Trophoblast cell (in vitro differentiated cells and primary cell): ENCODE measurements at regions not wholly inside any gene's neighbourhood (a gene's known extent, or its start where the extent isn't known, plus 50 kb on each side); places are given as distances from the start of the nearest gene placed in this dataset.

Source experiments
- DNase-seq, 2 donors: peaks; one replicate each; pipeline ENCODE4 v3.0.0-alpha.2; 2016
- H2AFZ ChIP-seq: 2 replicates; pipeline ENCODE4 v1.6.1; 2013; ENCODE audit warnings: low read length, moderate library complexity, mild to moderate bottlenecking; ENCODE audit not compliant: insufficient read depth, poor library complexity
- H2AK5ac ChIP-seq: 2 replicates; pipeline ENCODE4 v1.6.1; 2013; ENCODE audit warnings: mild to moderate bottlenecking, low read length
- H2BK120ac ChIP-seq: 2 replicates; pipeline ENCODE4 v1.6.1; 2013; ENCODE audit warnings: low read length, mild to moderate bottlenecking, moderate library complexity; ENCODE audit not compliant: insufficient read depth, poor library complexity
- H2BK12ac ChIP-seq: 2 replicates; pipeline ENCODE4 v1.6.1; 2013; ENCODE audit warnings: mild to moderate bottlenecking, low read length, moderate library complexity
- H2BK5ac ChIP-seq: 2 replicates; pipeline ENCODE4 v1.6.1; 2013; ENCODE audit warnings: low read length, low read depth, moderate library complexity, mild to moderate bottlenecking; ENCODE audit not compliant: poor library complexity
- H3K14ac ChIP-seq: 2 replicates; pipeline ENCODE4 v1.6.1; 2013; ENCODE audit warnings: mild to moderate bottlenecking, low read length
- H3K18ac ChIP-seq: 2 replicates; pipeline ENCODE4 v1.6.1; 2013; ENCODE audit warnings: mild to moderate bottlenecking, low read length
- H3K23ac ChIP-seq: 2 replicates; pipeline ENCODE4 v1.6.1; 2013; ENCODE audit warnings: low read length
- H3K27ac ChIP-seq: 2 replicates; pipeline ENCODE4 v1.5.1; 2013; ENCODE audit warnings: low read depth, mild to moderate bottlenecking, inconsistent platforms, low read length, moderate library complexity
- H3K27me3 ChIP-seq: 2 replicates; pipeline ENCODE4 v1.6.1; 2013; ENCODE audit warnings: inconsistent platforms, mild to moderate bottlenecking, low read length, moderate library complexity; ENCODE audit not compliant: insufficient read depth
- H3K36me3 ChIP-seq, 2 experiments: 1 replicate in 1 of 2; 2 replicates in 1 of 2; pipeline ENCODE4 v1.6.1; 2013; ENCODE audit warnings: low read length in 2 of 2, mild to moderate bottlenecking in 2 of 2, moderate library complexity in 1 of 2; ENCODE audit not compliant: insufficient read depth in 2 of 2, control insufficient read depth in 1 of 2
- H3K4ac ChIP-seq: 2 replicates; pipeline ENCODE4 v1.6.1; 2013; ENCODE audit warnings: low read depth, mild to moderate bottlenecking, low read length, moderate library complexity
- H3K4me1 ChIP-seq, 2 experiments: 1 replicate in 1 of 2; 2 replicates in 1 of 2; pipeline ENCODE4 v1.6.1; 2013; ENCODE audit warnings: low read length in 2 of 2, mild to moderate bottlenecking in 2 of 2, moderate library complexity in 1 of 2; ENCODE audit not compliant: insufficient read depth in 2 of 2, control insufficient read depth in 1 of 2
- H3K4me2 ChIP-seq: 2 replicates; pipeline ENCODE4 v1.6.1; 2013; ENCODE audit warnings: inconsistent platforms, mild to moderate bottlenecking, low read length, moderate library complexity
- H3K4me3 ChIP-seq: 2 replicates; pipeline ENCODE4 v1.5.1; 2013; ENCODE audit warnings: mild to moderate bottlenecking, low read depth, low read length, inconsistent platforms
- H3K79me1 ChIP-seq: one replicate; pipeline ENCODE4 v1.6.1; 2013; ENCODE audit warnings: low read length
- H3K79me2 ChIP-seq: 2 replicates; pipeline ENCODE4 v1.6.1; 2013; ENCODE audit warnings: low read length, mild to moderate bottlenecking; ENCODE audit not compliant: control insufficient read depth, insufficient read depth, poor library complexity
- H3K9ac ChIP-seq: 2 replicates; pipeline ENCODE4 v1.6.1; 2013; ENCODE audit warnings: mild to moderate bottlenecking, low read length
- H3K9me3 ChIP-seq: 2 replicates; pipeline ENCODE4 v1.6.1; 2013; ENCODE audit warnings: low read depth, mild to moderate bottlenecking, control low read depth, inconsistent platforms, low read length; ENCODE audit not compliant: insufficient read depth
- H4K12ac ChIP-seq: 2 replicates; pipeline ENCODE4 v1.6.1; 2013; ENCODE audit warnings: low read depth, mild to moderate bottlenecking, low read length, moderate library complexity
- H4K8ac ChIP-seq: 2 replicates; pipeline ENCODE4 v1.6.1; 2013; ENCODE audit warnings: low read depth, mild to moderate bottlenecking, low read length, moderate library complexity
- H4K91ac ChIP-seq: one replicate; pipeline ENCODE4 v1.6.1; 2013; ENCODE audit warnings: low read depth, mild to moderate bottlenecking, low read length, moderate library complexity
- WGBS: extraction: QIAGEN DNeasy Blood & Tissue Kit; methylation state at CpG from one replicate; pipeline ENCODE4 v1.1.7; 2013; ENCODE audit warnings: missing lambda C conversion rate; ENCODE audit not compliant: insufficient read length, insufficient coverage; ENCODE audit errors: extremely low coverage; 5-methylcytosine and 5-hydroxymethylcytosine counted together

GRCh38 chr18:34108206-34108605, 116.5 kb downstream of the NOL4 start:
- Histone ChIP-seq H3K9me3 (no peaks in the 10 kb centered on the region), H2BK12ac (no peak overlapping the region), H2AK5ac (no peak overlapping the region), H3K23ac (no peak overlapping the region), H4K8ac (no peak overlapping the region), H3K27ac (no peak overlapping the region), H3K4ac (no peak overlapping the region), H4K12ac (no peak overlapping the region), H3K4me2 (no peak overlapping the region), H3K14ac (no peak overlapping the region), H3K18ac (no peak overlapping the region), H3K79me1 (no peaks in the 10 kb centered on the region), H3K4me1 (no peaks in the 10 kb centered on the region), H3K79me2 (no peaks in the 10 kb centered on the region), H3K9ac (no peak overlapping the region), H2AFZ (no peak overlapping the region), H3K4me3 (no peak overlapping the region), H3K36me3 (no peaks in the 10 kb centered on the region), H3K27me3 (no peaks in the 10 kb centered on the region), H2BK5ac (no peak overlapping the region), H2BK120ac (no peak overlapping the region), H4K91ac (no peak overlapping the region)
- no peak for DNase-seq

DNA sequence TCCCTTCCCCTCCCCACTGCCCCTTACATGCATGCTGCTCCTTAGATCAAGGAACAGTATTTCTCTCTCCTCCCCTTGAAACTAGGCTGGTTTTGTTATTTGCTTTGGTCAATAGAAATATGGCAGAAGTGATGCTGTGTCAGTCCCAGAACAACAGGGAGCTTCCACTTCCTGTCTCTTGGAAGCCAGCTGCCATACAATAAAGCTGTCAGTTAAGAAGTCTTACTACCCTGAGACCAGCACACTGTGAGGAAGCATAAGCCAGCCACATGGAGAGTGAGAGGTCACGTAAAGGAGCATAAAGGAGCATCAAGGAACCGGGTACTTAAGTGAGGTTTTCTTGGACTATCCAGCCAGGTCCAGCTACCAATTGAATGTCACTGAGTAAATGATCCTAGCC, 126.6 kb downstream of the NOL4 start:
- Histone ChIP-seq H4K91ac (no peak overlapping the region), H3K23ac (no peak overlapping the region), H3K9me3 (no peaks in the 10 kb centered on the region), H4K12ac (no peak overlapping the region), H2BK5ac (no peak overlapping the region), H3K4ac (no peak overlapping the region), H3K36me3 (no peaks in the 10 kb centered on the region), H3K4me3 (no peak overlapping the region), H2BK120ac (no peak overlapping the region), H3K27me3 (no peaks in the 10 kb centered on the region), H3K9ac (no peak overlapping the region), H3K14ac (no peak overlapping the region), H3K79me1 (no peaks in the 10 kb centered on the region), H3K4me1 (no peaks in the 10 kb centered on the region), H2AFZ (no peak overlapping the region), H3K4me2 (no peak overlapping the region), H4K8ac (no peak overlapping the region), H3K18ac (no peak overlapping the region), H2AK5ac (no peak overlapping the region), H3K79me2 (no peaks in the 10 kb centered on the region), H3K27ac (no peak overlapping the region), H2BK12ac (no peak overlapping the region)
- no CpG with 5 or more reads among the region's 2 CpGs for WGBS
- DNase-seq = no peak

DNA sequence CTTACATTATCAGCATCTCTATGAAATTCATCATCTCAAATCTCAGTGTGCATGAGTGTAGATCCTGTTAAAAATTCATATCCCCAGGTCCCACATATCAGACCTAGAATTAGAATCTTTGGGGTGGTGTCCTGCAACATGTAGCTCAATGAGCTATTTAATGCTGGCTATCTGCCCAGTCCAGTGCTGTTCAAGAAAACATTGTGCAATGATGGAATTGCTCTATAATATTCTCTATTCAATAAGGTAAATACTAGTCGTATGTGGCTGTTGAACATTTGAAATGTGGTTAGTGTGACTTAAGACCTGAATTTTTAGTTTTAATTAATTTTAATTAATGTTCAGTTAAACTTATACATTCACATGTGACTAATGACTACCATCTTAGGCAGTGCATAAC, 127.4 kb downstream of the NOL4 start:
- H3K36me3 ChIP-seq = no peaks in the 10 kb centered on the region
- no peaks in the 10 kb centered on the region for H3K27me3 ChIP-seq
- no CpG with 5 or more reads among the region's 1 CpG for WGBS
- H3K27ac ChIP-seq = no peak overlapping the region
- no peak for DNase-seq
- H3K79me1 ChIP-seq = no peaks in the 10 kb centered on the region
- H3K14ac ChIP-seq = no peak overlapping the region
- no peak overlapping the region for H2BK5ac ChIP-seq
- H4K8ac ChIP-seq = no peak overlapping the region
- H3K18ac ChIP-seq = no peak overlapping the region
- no peaks in the 10 kb centered on the region for H3K79me2 ChIP-seq
- no peaks in the 10 kb centered on the region for H3K9me3 ChIP-seq
- H2BK120ac ChIP-seq = no peak overlapping the region
- no peak overlapping the region for H2BK12ac ChIP-seq
- H3K4me3 ChIP-seq = no peak overlapping the region
- no peak overlapping the region for H3K23ac ChIP-seq
- H4K91ac ChIP-seq = no peak overlapping the region
- no peak overlapping the region for H2AK5ac ChIP-seq
- no peak overlapping the region for H4K12ac ChIP-seq
- H3K4ac ChIP-seq = no peak overlapping the region
- H3K9ac ChIP-seq = no peak overlapping the region
- no peak overlapping the region for H2AFZ ChIP-seq
- H3K4me2 ChIP-seq = no peak overlapping the region
- H3K4me1 ChIP-seq = no peaks in the 10 kb centered on the region

DNA sequence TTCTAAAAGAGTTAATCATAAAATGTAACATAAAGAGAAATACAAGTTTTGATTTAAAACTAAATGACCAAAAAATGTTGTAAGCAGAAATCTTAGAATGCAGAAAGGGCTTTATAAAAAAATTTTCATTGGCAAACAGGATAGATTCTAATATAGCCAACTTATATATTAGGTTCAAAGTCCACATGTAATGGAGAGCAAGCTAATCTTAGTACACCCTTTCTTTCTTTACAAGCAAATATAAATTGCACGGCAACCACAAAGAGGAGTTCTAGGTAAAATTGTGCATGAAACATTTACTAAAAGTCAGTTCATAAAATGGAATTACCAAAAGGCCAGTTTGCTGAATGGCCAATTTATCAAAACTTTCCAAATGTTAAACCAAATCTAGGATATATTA, 130.6 kb downstream of the NOL4 start:
- Histone ChIP-seq H3K14ac (no peak overlapping the region), H3K27me3 (no peaks in the 10 kb centered on the region), H3K4me1 (no peaks in the 10 kb centered on the region), H3K9me3 (no peaks in the 10 kb centered on the region), H2BK120ac (no peak overlapping the region), H2BK12ac (no peak overlapping the region), H3K27ac (no peak overlapping the region), H4K8ac (no peak overlapping the region), H3K36me3 (no peaks in the 10 kb centered on the region), H3K9ac (no peak overlapping the region), H4K91ac (no peak overlapping the region), H3K23ac (no peak overlapping the region), H3K18ac (no peak overlapping the region), H4K12ac (no peak overlapping the region), H3K79me1 (no peaks in the 10 kb centered on the region), H3K79me2 (no peaks in the 10 kb centered on the region), H3K4me3 (no peak overlapping the region), H2BK5ac (no peak overlapping the region), H2AFZ (no peak overlapping the region), H3K4me2 (no peak overlapping the region), H3K4ac (no peak overlapping the region), H2AK5ac (no peak overlapping the region)
- DNase-seq = no peak
- no CpG with 5 or more reads among the region's 1 CpG for WGBS

GRCh38 chr18:34092796-34093195, 131.9 kb downstream of the NOL4 start:
- Histone ChIP-seq H3K79me1 (no peaks in the 10 kb centered on the region), H3K4ac (no peak overlapping the region), H2AK5ac (no peak overlapping the region), H3K9ac (no peak overlapping the region), H3K18ac (no peak overlapping the region), H2BK5ac (no peak overlapping the region), H3K27ac (no peak overlapping the region), H3K9me3 (no peaks in the 10 kb centered on the region), H3K79me2 (no peaks in the 10 kb centered on the region), H4K12ac (no peak overlapping the region), H4K8ac (no peak overlapping the region), H2BK12ac (no peak overlapping the region), H3K4me1 (no peaks in the 10 kb centered on the region), H3K27me3 (no peaks in the 10 kb centered on the region), H3K4me2 (no peak overlapping the region), H3K4me3 (no peak overlapping the region), H3K14ac (no peak overlapping the region), H3K36me3 (no peaks in the 10 kb centered on the region), H3K23ac (no peak overlapping the region), H2BK120ac (no peak overlapping the region), H4K91ac (no peak overlapping the region), H2AFZ (no peak overlapping the region)
- DNase-seq = no peak
- WGBS = no CpG with 5 or more reads among the region's 1 CpG
